ENCODE measurements at regions not wholly inside any gene's neighbourhood (a gene's known extent, or its start where the extent isn't known, plus 50 kb on each side); places are given as distances from the start of the nearest gene placed in this dataset.
A peak's percentile ranks its signal among the peaks of the same experiment; 100 is the strongest.
"Not testable (repeated sequence)": the region's sequence is repeated elsewhere in the genome, so short reads cannot be mapped to it uniquely, and the experiment has no call there.

DNA sequence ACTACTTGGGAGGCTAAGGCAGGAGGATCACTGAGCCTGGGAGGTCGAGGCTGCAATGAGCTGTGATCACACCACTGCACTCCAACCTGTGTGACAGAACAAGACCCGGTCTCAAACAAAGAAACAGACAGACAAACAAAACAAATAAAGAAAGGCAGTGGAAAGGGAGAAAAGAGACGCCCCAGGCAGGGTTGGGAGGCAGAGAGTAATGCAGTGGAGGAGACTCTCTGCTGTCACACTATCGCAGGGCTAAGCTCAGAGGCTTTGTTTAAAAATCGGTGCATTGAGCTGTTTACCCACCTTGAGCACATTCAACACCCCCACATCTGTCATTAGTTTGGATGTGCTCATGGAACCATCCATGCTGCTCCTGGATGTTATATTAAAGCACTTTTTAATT lies 84.2 kb upstream of the RMP24 start:
- DNase-seq (no peak), ATAC-seq (no peak)
- intact Hi-C loops (cut with DNase I): no loop called here
- Histone ChIP-seq H3K4me1 (no peaks in the 10 kb centered on the region), H3K9me3 (peaks cover 0 to 18% (median 0%) of the 10 kb centered on the region in 12 donors), H3K4me3 (no peak overlapping the region), H3K36me3 (no peaks in the 10 kb centered on the region), H3K27ac (no peak overlapping the region), H3K27me3 (no peaks in the 10 kb centered on the region)
- TF ChIP-seq POLR2A (IDR thresholded peaks at IDR 0.05): no peak
- TF ChIP-seq, protein P1, sequence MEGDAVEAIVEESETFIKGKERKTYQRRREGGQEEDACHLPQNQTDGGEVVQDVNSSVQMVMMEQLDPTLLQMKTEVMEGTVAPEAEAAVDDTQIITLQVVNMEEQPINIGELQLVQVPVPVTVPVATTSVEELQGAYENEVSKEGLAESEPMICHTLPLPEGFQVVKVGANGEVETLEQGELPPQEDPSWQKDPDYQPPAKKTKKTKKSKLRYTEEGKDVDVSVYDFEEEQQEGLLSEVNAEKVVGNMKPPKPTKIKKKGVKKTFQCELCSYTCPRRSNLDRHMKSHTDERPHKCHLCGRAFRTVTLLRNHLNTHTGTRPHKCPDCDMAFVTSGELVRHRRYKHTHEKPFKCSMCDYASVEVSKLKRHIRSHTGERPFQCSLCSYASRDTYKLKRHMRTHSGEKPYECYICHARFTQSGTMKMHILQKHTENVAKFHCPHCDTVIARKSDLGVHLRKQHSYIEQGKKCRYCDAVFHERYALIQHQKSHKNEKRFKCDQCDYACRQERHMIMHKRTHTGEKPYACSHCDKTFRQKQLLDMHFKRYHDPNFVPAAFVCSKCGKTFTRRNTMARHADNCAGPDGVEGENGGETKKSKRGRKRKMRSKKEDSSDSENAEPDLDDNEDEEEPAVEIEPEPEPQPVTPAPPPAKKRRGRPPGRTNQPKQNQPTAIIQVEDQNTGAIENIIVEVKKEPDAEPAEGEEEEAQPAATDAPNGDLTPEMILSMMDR (IDR thresholded peaks at IDR 0.05): no peak
- 69 to 81% (median 74%) methylated on average over 5 of the region's 5 CpGs for WGBS, 4 donors

DNA sequence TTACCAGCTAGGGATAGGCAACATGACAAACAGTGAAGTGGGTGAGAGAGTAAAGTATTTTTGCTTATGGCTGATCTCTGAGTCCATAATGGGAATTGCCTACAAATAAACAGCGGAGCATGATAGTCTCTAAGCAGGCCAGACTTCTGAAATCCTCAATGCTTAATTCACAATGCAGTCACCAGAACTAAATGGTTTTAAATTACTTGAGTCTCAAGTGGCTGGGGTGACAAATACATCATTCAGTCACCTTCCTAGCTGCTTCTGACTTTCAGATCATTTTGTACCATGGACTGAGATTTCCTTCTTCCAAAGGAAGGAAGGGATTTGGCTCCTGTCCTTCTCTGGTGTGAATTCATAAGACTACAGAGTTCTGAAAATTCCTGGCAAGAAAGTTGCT lies 82.8 kb upstream of the RMP24 start:
- Histone ChIP-seq H3K4me1 (no peaks in the 10 kb centered on the region), H3K27me3 (no peaks in the 10 kb centered on the region), H3K4me3 (no peak overlapping the region), H3K36me3 (no peaks in the 10 kb centered on the region), H3K9me3 (peaks cover 0 to 18% (median 0%) of the 10 kb centered on the region in 12 donors), H3K27ac (peak overlapping the region in 1 of 12 donors; percentile 29)
- intact Hi-C loops (cut with DNase I): no loop called here
- no peak for TF ChIP-seq POLR2A (IDR thresholded peaks at IDR 0.05)
- TF ChIP-seq, protein P1 (IDR thresholded peaks at IDR 0.05): no peak
- no peak for DNase-seq
- ATAC-seq: no peak
- 81 to 94% (median 84%) methylated on average over 1 of the region's 1 CpG for WGBS, 4 donors

DNA sequence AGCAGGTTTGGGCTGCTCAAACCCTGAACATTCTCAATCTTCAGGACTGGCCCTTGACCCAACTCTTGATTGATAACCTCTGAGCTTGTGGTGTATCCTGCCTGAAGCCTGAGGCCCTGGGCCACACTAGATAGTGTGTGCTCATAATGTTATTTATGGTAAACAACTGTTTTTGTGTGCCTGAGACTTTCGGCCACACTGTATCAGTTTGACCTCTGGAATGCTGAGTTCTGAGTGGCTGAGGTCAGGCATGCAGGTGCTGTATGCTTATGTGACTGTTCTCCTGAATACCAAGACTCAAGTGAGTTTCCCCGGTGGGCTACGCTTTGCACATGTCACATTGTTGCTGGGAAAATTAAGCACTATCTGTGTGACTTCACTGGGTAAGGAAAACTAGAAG lies 82.2 kb upstream of the RMP24 start:
- no peaks in the 10 kb centered on the region for H3K27me3 ChIP-seq
- H3K4me1 ChIP-seq: no peaks in the 10 kb centered on the region
- intact Hi-C loops (cut with DNase I): no loop called here
- 36 to 49% (median 47%) methylated on average over 3 of the region's 3 CpGs for WGBS, 4 donors
- peaks cover 0 to 18% (median 0%) of the 10 kb centered on the region in 12 donors for H3K9me3 ChIP-seq
- TF ChIP-seq, protein P1 (IDR thresholded peaks at IDR 0.05): no peak
- TF ChIP-seq POLR2A (IDR thresholded peaks at IDR 0.05): no peak
- no peak overlapping the region for H3K27ac ChIP-seq
- no peaks in the 10 kb centered on the region for H3K36me3 ChIP-seq
- no peak for DNase-seq
- no peak for ATAC-seq
- no peak overlapping the region for H3K4me3 ChIP-seq

DNA sequence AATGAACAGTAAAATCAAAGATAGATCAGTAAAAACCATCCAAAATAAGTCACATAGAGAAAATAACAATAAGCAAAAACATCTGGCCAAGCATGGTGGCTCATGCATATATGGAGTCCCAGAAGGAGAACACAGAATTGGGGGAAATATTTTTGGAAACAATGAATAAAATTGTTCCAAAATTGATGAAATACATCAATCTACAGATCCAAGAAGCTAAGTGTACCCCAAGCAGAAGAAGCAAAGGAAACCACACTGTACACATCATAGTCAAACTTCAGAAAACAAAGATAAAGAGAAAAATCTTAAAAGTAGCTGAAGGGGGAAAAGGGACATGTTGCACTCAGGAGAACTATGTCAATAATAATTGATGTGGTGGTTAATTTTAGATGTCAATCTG lies 80.4 kb upstream of the RMP24 start:
- DNase-seq (no peak), ATAC-seq (no peak)
- no peak overlapping the region for H3K4me3 ChIP-seq
- peaks cover 0 to 18% (median 0%) of the 10 kb centered on the region in 12 donors for H3K9me3 ChIP-seq
- H3K27ac ChIP-seq: no peak overlapping the region
- no peaks in the 10 kb centered on the region for H3K4me1 ChIP-seq
- no peak for TF ChIP-seq POLR2A (IDR thresholded peaks at IDR 0.05)
- TF ChIP-seq, protein P1 (IDR thresholded peaks at IDR 0.05): no peak
- intact Hi-C loops (cut with DNase I): no loop called here
- H3K27me3 ChIP-seq: no peaks in the 10 kb centered on the region
- no peaks in the 10 kb centered on the region for H3K36me3 ChIP-seq

DNA sequence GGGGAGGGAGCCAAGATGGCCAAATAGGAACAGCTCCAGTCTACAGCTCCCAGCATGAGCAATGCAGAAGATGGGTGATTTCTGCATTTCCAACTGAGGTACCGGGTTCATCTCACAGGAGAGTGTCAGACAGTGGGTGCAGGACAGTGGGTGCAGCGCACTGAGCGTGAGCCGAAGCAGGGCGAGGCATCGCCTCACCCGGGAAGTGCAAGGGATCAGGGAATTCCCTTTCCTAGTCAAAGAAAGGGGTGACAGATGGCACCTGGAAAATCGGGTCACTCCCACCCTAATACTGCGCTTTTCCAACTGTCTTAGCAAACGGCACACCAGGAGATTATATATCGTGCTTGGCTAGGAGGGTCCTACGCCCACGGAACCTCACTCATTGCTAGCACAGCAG lies 75.0 kb upstream of the RMP24 start:
- H3K4me1 ChIP-seq; ATAC-seq; H3K36me3 ChIP-seq; H3K27me3 ChIP-seq; H3K27ac ChIP-seq; H3K9me3 ChIP-seq; DNase-seq; intact Hi-C loops (cut with DNase I); H3K4me3 ChIP-seq: not testable (repeated sequence)
- 91 to 95% (median 93%) methylated on average over 13 of the region's 13 CpGs for WGBS, 4 donors

All from heart left ventricle (tissue), 16 donors.